ENCODE measurements at regions not wholly inside any gene's neighbourhood (a gene's known extent, or its start where the extent isn't known, plus 50 kb on each side); places are given as distances from the start of the nearest gene placed in this dataset.
"Not testable (repeated sequence)": the region's sequence is repeated elsewhere in the genome, so short reads cannot be mapped to it uniquely, and the experiment has no call there.

DNA sequence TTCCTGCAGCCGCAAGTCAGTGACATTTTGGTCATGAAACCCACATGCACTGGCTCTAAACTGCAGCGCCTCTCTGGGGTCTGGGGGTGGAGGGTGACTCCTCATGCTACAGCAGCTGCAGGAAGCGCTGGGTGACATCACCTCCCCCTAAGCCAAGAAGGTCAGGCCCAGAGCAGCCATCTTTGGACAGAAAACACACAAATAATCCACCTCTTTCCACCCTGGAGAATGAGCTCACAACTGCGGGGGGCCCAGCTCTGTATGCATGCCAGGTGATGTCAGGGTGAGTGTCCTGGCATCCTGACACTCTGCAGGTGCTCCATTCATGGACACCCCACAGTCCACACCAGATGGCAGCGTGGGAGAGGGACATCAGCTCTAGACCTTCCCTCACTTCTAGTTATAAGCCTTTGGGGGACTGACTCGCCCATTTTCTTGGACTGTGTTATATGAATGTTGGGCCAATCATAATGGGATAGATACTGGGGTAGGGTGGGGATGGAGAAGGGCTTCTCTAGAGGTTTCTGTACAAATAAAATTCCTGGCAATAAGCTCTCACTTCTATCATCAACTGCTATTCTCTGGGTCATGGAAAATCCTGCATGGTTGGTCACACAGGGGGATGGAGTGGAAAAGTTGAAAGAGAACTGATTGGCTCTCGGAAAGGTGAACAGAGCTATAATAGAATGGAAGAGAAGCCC lies 70.7 kb upstream of the THBS1 start:
- H3K9me3 Mint-ChIP-seq (ENCODE audit: insufficient read depth) = peaks cover 11% of the 10 kb centered on the region
- ChIA-PET CTCF (no interaction called here), POLR2A (no interaction called here)
- H3K4me3 Mint-ChIP-seq = no peak overlapping the region
- H3K27me3 Mint-ChIP-seq (ENCODE audit: low read depth) = peaks cover 9% of the 10 kb centered on the region
- no peaks in the 10 kb centered on the region for H3K4me1 Mint-ChIP-seq (ENCODE audit: low read depth)
- H3K36me3 Mint-ChIP-seq (ENCODE audit: low read depth) = no peaks in the 10 kb centered on the region
- no peak for DNase-seq
- no peak overlapping the region for H3K27ac Mint-ChIP-seq
- no peak for ATAC-seq

DNA sequence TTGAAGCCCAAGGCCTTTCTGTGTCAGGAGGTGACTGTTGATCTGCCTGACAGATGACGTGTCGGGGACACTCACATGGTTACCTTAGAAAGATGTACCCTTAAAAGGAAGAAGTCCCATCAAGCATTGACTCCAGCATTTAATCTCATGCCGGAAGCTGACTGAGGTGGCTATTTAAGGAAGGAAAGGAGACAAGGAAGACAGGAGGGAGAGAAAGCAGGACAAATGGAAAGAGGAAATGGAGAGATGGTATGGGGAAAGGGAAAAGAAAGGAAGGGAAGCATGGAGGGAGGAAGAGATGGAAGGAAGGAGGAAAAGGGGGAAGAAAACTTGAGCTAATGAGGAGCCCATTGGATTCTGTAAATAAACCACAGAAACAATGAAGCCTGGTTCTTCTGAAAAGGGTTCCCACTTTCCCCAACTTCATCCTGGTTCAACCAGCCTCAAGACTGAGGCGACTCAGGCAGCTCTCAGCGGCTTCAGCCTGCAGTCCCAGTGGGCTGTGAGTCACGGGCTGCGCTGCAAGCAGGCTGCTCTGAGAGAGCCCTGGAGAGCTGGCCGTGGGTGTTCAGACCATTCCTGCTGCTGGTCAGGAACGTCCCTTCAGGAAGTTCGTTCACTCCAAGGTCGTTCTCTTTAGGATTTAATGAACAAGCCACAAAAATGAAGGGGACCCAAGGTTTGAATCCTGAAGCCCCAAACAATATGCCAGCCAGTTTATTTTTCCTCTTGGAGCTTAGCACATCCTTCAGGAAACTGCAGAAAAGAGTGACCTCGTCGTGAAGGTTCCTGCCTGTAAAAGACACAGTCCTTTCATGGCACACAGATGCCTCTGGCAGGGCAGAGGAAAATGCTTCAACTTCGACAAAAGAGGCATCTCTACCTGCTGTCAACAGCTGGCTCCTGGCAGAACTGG lies 69.6 kb upstream of the THBS1 start:
- H3K9me3 Mint-ChIP-seq (ENCODE audit: insufficient read depth) = peaks cover 12% of the 10 kb centered on the region
- H3K27ac Mint-ChIP-seq = no peak overlapping the region
- ChIA-PET CTCF (interaction anchor here (0.5 kb wide), 1 partner anchor 812 kb away, joined by 3 read pairs; no protein-coding TSS in a partner anchor), POLR2A (no interaction called here)
- no peaks in the 10 kb centered on the region for H3K4me1 Mint-ChIP-seq (ENCODE audit: low read depth)
- no peak for DNase-seq
- ATAC-seq = no peak
- no peak overlapping the region for H3K4me3 Mint-ChIP-seq
- no peaks in the 10 kb centered on the region for H3K36me3 Mint-ChIP-seq (ENCODE audit: low read depth)
- H3K27me3 Mint-ChIP-seq (ENCODE audit: low read depth) = peaks cover 16% of the 10 kb centered on the region

DNA sequence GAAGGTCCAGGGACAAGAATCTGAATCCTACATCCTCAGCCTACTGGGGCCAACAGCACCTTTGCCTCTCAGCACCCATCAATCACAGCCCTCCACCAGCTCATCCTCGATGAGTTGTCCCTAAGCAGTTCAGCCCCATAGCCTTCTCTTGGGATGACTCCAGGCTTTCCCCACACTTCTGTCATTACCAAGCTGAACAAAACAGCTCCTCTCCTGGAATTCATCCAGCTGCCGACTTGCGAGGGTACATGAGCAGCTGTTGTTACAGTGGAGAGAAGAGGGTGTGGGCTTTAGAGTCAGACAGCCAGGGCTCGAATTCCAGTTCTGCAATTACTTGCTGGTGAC lies 69.0 kb upstream of the THBS1 start:
- peaks cover 14% of the 10 kb centered on the region for H3K27me3 Mint-ChIP-seq (ENCODE audit: low read depth)
- H3K27ac Mint-ChIP-seq = no peak overlapping the region
- POLR2A ChIA-PET = no interaction called here
- H3K4me1 Mint-ChIP-seq (ENCODE audit: low read depth) = no peaks in the 10 kb centered on the region
- DNase-seq = no peak
- no peak for ATAC-seq
- H3K9me3 Mint-ChIP-seq (ENCODE audit: insufficient read depth) = peaks cover 12% of the 10 kb centered on the region
- H3K36me3 Mint-ChIP-seq (ENCODE audit: low read depth) = no peaks in the 10 kb centered on the region
- CTCF ChIA-PET = interaction anchor here (0.5 kb wide), 1 partner anchor 812 kb away, joined by 3 read pairs; no protein-coding TSS in a partner anchor
- no peak overlapping the region for H3K4me3 Mint-ChIP-seq

GRCh38 chr15:39512643-39513042 lies 68.2 kb upstream of the THBS1 start:
- no peak overlapping the region for H3K4me3 Mint-ChIP-seq
- H3K36me3 Mint-ChIP-seq (ENCODE audit: low read depth) = no peaks in the 10 kb centered on the region
- H3K4me1 Mint-ChIP-seq (ENCODE audit: low read depth) = no peaks in the 10 kb centered on the region
- peaks cover 12% of the 10 kb centered on the region for H3K9me3 Mint-ChIP-seq (ENCODE audit: insufficient read depth)
- DNase-seq (no peak), ATAC-seq (no peak)
- no peak overlapping the region for H3K27ac Mint-ChIP-seq
- POLR2A ChIA-PET = no interaction called here
- CTCF ChIA-PET = no interaction called here
- peaks cover 14% of the 10 kb centered on the region for H3K27me3 Mint-ChIP-seq (ENCODE audit: low read depth)

- Mint-ChIP-seq H3K36me3 (ENCODE audit: low read depth) (no peaks in the 10 kb centered on the region), H3K4me3 (no peak overlapping the region), H3K9me3 (ENCODE audit: insufficient read depth) (peaks cover 12% of the 10 kb centered on the region), H3K4me1 (ENCODE audit: low read depth) (no peaks in the 10 kb centered on the region), H3K27me3 (ENCODE audit: low read depth) (peaks cover 10% of the 10 kb centered on the region), H3K27ac (no peak overlapping the region)
- DNase-seq (no peak), ATAC-seq (no peak)
- POLR2A ChIA-PET = no interaction called here
- CTCF ChIA-PET = no interaction called here
These were observed 66.9 kb upstream of the THBS1 start for GRCh38 chr15:39513936-39514335.

- CTCF ChIA-PET = no interaction called here
These were observed 65.9 kb upstream of the THBS1 start for GRCh38 chr15:39514933-39515332.

DNA sequence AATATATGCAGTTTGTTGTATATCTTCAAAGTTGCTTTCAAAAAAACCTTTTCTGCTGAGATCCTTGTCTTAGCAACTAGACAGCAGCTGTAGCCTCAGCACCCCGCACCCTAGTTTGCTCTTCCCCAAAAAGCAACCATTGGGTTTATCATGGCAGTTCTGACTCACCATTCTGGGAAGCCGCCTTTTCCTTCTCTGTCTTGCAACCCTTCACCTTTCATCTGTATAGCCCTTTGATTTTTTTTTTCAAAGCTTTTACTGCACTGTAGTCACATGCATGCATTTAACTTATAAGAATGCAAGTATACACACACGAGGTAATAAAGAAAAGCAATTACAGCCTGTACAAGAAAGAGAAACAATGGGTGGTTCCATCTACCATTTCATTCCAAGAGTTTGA lies 65.1 kb upstream of the THBS1 start:
- CTCF ChIA-PET = no interaction called here
- no peaks in the 10 kb centered on the region for H3K36me3 Mint-ChIP-seq (ENCODE audit: low read depth)
- peaks cover 10% of the 10 kb centered on the region for H3K27me3 Mint-ChIP-seq (ENCODE audit: low read depth)
- H3K4me3 Mint-ChIP-seq = no peak overlapping the region
- ATAC-seq (no peak), DNase-seq (no peak)
- H3K4me1 Mint-ChIP-seq (ENCODE audit: low read depth) = no peaks in the 10 kb centered on the region
- no peak overlapping the region for H3K27ac Mint-ChIP-seq
- H3K9me3 Mint-ChIP-seq (ENCODE audit: insufficient read depth) = peaks cover 12% of the 10 kb centered on the region
- POLR2A ChIA-PET = no interaction called here

More at GRCh38 chr15:39514933-39515332, 65.9 kb upstream of the THBS1 start:
- H3K36me3 Mint-ChIP-seq (ENCODE audit: low read depth) = no peaks in the 10 kb centered on the region
- H3K9me3 Mint-ChIP-seq (ENCODE audit: insufficient read depth) = peaks cover 12% of the 10 kb centered on the region
- DNase-seq (no peak), ATAC-seq (no peak)
- no peak overlapping the region for H3K4me3 Mint-ChIP-seq
- H3K27me3 Mint-ChIP-seq (ENCODE audit: low read depth) = peaks cover 10% of the 10 kb centered on the region
- no peaks in the 10 kb centered on the region for H3K4me1 Mint-ChIP-seq (ENCODE audit: low read depth)
- POLR2A ChIA-PET = no interaction called here
- no peak overlapping the region for H3K27ac Mint-ChIP-seq

DNA sequence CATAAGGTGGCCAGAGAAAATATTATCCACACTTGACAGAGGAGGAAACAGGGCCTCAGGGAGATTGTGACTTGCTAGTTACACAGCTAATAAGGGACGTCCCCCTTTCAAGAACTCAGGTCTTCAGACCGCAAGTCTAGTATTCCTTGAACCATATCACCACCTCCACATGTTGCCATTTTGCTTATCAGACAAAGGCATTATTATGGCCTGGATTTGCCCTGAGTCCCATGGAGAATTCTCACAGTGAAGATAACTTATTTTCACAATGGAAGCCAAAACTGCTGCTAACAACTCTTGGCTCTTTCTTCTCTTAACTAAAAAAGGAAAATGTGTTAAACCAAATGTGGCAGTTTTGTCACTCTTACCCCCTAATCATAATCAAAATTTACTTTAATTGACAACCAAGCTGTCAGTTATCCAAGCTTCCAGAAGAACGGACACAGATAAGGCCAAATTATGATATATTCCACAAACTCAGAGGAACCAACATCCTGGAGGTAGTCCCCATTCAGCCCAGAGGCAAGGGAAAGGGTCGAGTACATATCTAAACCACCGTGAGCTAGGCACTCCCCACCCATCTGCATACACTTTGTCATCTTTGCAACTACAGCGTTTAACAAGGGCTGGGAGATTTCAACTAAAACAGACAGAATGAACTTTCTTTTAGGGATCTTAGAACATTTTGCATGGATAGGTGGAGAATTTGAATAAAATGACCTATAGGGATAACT lies 63.6 kb upstream of the THBS1 start:
- Mint-ChIP-seq H3K9me3 (ENCODE audit: insufficient read depth) (peaks cover 12% of the 10 kb centered on the region), H3K36me3 (ENCODE audit: low read depth) (no peaks in the 10 kb centered on the region), H3K27ac (no peak overlapping the region), H3K27me3 (ENCODE audit: low read depth) (peaks cover 10% of the 10 kb centered on the region), H3K4me1 (ENCODE audit: low read depth) (no peaks in the 10 kb centered on the region), H3K4me3 (no peak overlapping the region)
- ATAC-seq (no peak), DNase-seq (no peak)
- ChIA-PET POLR2A (no interaction called here), CTCF (no interaction called here)

- H3K4me3 Mint-ChIP-seq; H3K9me3 Mint-ChIP-seq (ENCODE audit: insufficient read depth); H3K27ac Mint-ChIP-seq; POLR2A ChIA-PET; CTCF ChIA-PET; ATAC-seq; H3K27me3 Mint-ChIP-seq (ENCODE audit: low read depth); H3K4me1 Mint-ChIP-seq (ENCODE audit: low read depth); H3K36me3 Mint-ChIP-seq (ENCODE audit: low read depth); DNase-seq: not testable (repeated sequence)
These were observed 56.9 kb upstream of the THBS1 start for GRCh38 chr15:39523968-39524367.

- Mint-ChIP-seq H3K36me3 (ENCODE audit: low read depth) (no peaks in the 10 kb centered on the region), H3K27ac (no peak overlapping the region), H3K4me3 (no peak overlapping the region), H3K27me3 (ENCODE audit: low read depth) (peaks cover 6% of the 10 kb centered on the region), H3K9me3 (ENCODE audit: insufficient read depth) (no peaks in the 10 kb centered on the region), H3K4me1 (ENCODE audit: low read depth) (no peaks in the 10 kb centered on the region)
- ChIA-PET CTCF (no interaction called here), POLR2A (no interaction called here)
- no peak for DNase-seq
- no peak for ATAC-seq
These were observed 51.4 kb upstream of the THBS1 start for GRCh38 chr15:39529457-39529856.

DNA sequence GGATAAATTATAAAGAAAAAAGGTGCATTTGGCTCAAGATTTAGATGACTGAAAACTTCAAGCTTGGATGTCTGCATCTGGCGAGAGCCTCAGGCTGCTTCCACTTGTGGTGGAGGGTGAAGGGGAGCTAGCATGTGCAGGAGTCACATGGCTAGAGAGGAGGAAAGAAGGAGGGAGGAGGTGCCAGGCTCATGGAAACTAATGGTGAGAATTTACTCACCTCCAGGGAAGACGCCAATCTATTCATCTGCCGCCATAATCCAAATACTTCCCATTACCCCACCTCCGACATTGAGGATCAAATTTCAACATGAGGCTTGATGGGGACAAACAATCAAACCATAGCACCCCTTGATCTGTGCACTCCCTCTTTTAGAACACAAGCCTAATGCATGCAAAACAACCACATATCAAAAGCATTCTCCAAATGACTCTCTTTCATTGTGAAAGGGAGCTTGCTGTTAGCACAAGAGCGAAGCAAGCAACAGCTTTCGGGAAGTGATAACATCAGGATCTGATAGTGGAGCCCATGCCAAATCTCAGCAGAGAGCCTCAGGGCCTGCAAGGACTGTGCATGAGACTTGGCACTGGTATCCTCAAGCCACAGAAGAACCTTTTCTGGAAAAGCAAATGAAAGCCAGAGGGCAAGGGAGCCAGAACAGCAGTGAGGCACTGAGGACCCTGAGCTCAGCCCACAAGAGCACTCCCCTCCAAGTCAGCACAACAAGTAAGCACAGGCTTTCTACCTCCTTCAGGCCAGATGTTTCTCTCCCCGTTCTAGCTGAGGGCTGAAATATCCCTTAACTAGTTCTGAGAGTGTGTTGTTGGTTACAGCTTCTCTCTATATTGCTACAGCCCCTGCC lies 50.2 kb upstream of the THBS1 start:
- ATAC-seq = no peak
- Mint-ChIP-seq H3K27me3 (ENCODE audit: low read depth) (peaks cover 6% of the 10 kb centered on the region), H3K9me3 (ENCODE audit: insufficient read depth) (no peaks in the 10 kb centered on the region), H3K4me3 (no peak overlapping the region), H3K4me1 (ENCODE audit: low read depth) (no peaks in the 10 kb centered on the region), H3K36me3 (ENCODE audit: low read depth) (no peaks in the 10 kb centered on the region), H3K27ac (no peak overlapping the region)
- no peak for DNase-seq
- ChIA-PET CTCF (interaction anchor here (0.8 kb wide), 1 partner anchor 49 kb away, joined by 3 read pairs; no protein-coding TSS in a partner anchor), POLR2A (no interaction called here)
